ENCODE measurements at regions not wholly inside any gene's neighbourhood (a gene's known extent, or its start where the extent isn't known, plus 50 kb on each side); places are given as distances from the start of the nearest gene placed in this dataset.

DNA sequence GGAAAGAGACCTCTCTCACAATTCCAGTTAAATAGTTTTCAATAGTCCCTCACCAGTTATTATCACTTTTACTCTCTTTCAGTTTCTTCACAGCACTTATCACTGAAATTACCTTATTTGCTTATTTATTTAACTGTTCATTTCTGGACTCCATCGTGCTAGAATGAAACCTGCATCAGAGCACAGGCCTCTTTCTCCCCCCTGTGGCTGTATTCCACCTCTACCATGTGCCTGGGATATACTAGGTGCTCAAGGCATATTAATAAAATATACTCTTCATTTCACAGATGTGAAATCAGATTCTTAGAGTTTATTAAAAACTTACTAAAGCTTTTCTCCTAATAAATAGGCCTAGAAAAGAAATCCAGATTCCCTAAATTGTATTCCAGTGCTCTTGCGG is 308.9 kb upstream of the MON1B start:
- no peak overlapping the region for H3K27ac ChIP-seq (ENCODE audit: low read depth, low read length)
- H3K79me2 ChIP-seq (ENCODE audit: insufficient read depth, low read length): no peaks in the 10 kb centered on the region
- DNase-seq (ENCODE audit: low read depth) (no peak), FAIRE-seq (no peak)
- no peaks in the 10 kb centered on the region for H3K9me3 ChIP-seq (ENCODE audit: insufficient read depth, low read depth, low read length)
- no peaks in the 10 kb centered on the region for H4K20me1 ChIP-seq (ENCODE audit: insufficient read depth, low read length)
- no peak overlapping the region for H3K4me2 ChIP-seq (ENCODE audit: low read length)
- H3K36me3 ChIP-seq (ENCODE audit: insufficient read depth, low read length): no peaks in the 10 kb centered on the region
- H3K27me3 ChIP-seq (ENCODE audit: insufficient read depth, low read length): no peaks in the 10 kb centered on the region
- TF ChIP-seq, protein P1, sequence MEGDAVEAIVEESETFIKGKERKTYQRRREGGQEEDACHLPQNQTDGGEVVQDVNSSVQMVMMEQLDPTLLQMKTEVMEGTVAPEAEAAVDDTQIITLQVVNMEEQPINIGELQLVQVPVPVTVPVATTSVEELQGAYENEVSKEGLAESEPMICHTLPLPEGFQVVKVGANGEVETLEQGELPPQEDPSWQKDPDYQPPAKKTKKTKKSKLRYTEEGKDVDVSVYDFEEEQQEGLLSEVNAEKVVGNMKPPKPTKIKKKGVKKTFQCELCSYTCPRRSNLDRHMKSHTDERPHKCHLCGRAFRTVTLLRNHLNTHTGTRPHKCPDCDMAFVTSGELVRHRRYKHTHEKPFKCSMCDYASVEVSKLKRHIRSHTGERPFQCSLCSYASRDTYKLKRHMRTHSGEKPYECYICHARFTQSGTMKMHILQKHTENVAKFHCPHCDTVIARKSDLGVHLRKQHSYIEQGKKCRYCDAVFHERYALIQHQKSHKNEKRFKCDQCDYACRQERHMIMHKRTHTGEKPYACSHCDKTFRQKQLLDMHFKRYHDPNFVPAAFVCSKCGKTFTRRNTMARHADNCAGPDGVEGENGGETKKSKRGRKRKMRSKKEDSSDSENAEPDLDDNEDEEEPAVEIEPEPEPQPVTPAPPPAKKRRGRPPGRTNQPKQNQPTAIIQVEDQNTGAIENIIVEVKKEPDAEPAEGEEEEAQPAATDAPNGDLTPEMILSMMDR (IDR thresholded peaks at IDR 0.05; ENCODE audit: insufficient read depth, low read depth, low read length): no peak
- no peak for TF ChIP-seq EZH2 (IDR thresholded peaks at IDR 0.05; ENCODE audit: insufficient read depth, low read length)
- H3K4me1 ChIP-seq (ENCODE audit: insufficient read depth, low read length): no peaks in the 10 kb centered on the region
- no peak overlapping the region for H3K9ac ChIP-seq (ENCODE audit: low read length)
- Mint-ChIP-seq H3K36me3 (ENCODE audit: low read depth, unreplicated experiment) (no peaks in the 10 kb centered on the region), H3K27me3 (ENCODE audit: low read depth, unreplicated experiment) (no peaks in the 10 kb centered on the region), H3K9me3 (ENCODE audit: unreplicated experiment) (no peaks in the 10 kb centered on the region), H3K4me1 (ENCODE audit: low read depth, unreplicated experiment) (no peaks in the 10 kb centered on the region), H3K4me3 (ENCODE audit: unreplicated experiment) (no peak overlapping the region), H3K27ac (ENCODE audit: unreplicated experiment) (no peak overlapping the region)
- no peak overlapping the region for H3K4me3 ChIP-seq (ENCODE audit: insufficient read depth, low read depth, low read length)
- no peak overlapping the region for H2AFZ ChIP-seq (ENCODE audit: low read depth, low read length)

DNA sequence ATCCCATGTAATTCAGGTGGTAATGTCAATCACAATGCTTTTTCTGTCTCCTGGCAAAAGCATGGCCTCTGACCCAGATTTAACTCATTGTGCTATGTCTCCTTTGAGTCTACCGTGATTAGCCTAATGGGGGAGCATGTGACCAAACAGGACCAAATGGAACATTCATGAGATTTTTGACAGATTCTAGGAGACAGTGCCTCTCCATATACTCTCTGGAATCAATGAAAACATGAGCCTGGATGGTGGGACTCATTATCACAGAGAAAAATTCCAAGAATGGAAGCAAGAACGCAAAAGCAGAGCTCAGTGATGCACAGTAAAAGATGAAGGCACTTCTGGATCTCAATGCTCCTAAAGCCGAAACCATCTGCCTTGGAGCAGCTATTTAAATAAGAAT is 307.9 kb upstream of the MON1B start:
- Histone ChIP-seq H3K9me3 (ENCODE audit: insufficient read depth, low read depth, low read length) (no peaks in the 10 kb centered on the region), H3K4me3 (ENCODE audit: insufficient read depth, low read depth, low read length) (no peak overlapping the region), H2AFZ (ENCODE audit: low read depth, low read length) (no peak overlapping the region), H3K79me2 (ENCODE audit: insufficient read depth, low read length) (no peaks in the 10 kb centered on the region), H3K9ac (ENCODE audit: low read length) (no peak overlapping the region), H3K36me3 (ENCODE audit: insufficient read depth, low read length) (no peaks in the 10 kb centered on the region), H3K4me1 (ENCODE audit: insufficient read depth, low read length) (no peaks in the 10 kb centered on the region), H4K20me1 (ENCODE audit: insufficient read depth, low read length) (no peaks in the 10 kb centered on the region), H3K4me2 (ENCODE audit: low read length) (no peak overlapping the region), H3K27me3 (ENCODE audit: insufficient read depth, low read length) (no peaks in the 10 kb centered on the region), H3K27ac (ENCODE audit: low read depth, low read length) (no peak overlapping the region)
- H3K36me3 Mint-ChIP-seq (ENCODE audit: low read depth, unreplicated experiment): no peaks in the 10 kb centered on the region
- TF ChIP-seq, protein P1 (IDR thresholded peaks at IDR 0.05; ENCODE audit: insufficient read depth, low read depth, low read length): no peak
- no peak for TF ChIP-seq EZH2 (IDR thresholded peaks at IDR 0.05; ENCODE audit: insufficient read depth, low read length)
- no peaks in the 10 kb centered on the region for H3K4me1 Mint-ChIP-seq (ENCODE audit: low read depth, unreplicated experiment)
- no peak overlapping the region for H3K4me3 Mint-ChIP-seq (ENCODE audit: unreplicated experiment)
- no peak for FAIRE-seq
- no peaks in the 10 kb centered on the region for H3K9me3 Mint-ChIP-seq (ENCODE audit: unreplicated experiment)
- no peak overlapping the region for H3K27ac Mint-ChIP-seq (ENCODE audit: unreplicated experiment)
- no peak for DNase-seq (ENCODE audit: low read depth)
- no peaks in the 10 kb centered on the region for H3K27me3 Mint-ChIP-seq (ENCODE audit: low read depth, unreplicated experiment)

DNA sequence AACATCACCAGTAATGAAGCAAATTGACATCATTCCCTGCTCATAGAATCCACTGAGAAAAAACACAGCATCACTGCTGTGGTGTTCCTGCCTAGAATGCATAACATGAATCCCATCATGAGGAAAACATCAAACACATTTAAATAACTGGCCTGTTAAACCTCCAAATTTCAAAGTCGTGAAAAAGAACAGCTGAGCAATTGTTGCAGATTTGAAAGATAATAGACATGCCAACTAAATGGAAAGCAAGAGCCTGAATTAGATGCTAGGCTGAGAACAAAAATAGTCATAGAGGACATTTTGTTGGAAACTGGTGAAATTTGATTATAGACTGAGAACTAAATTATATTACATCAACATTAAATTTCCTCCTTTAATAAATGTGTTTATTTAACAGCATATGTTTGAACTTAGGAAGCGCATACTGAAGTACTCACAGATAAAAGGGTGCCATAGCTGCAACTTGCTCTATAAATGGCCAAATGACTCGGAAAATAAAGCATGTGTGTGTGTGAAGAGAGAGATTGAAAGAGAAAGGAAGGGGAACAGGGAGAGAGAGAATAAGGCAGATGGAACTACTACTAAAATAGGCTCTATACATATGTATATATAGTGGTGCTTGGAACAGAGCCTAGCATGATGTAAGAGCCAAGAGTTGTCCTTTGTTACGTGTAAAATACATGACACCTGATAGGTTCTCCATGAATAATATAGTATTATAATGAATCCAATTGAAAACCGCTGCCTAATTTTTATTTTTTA is 305.0 kb upstream of the MON1B start:
- Histone ChIP-seq H4K20me1 (ENCODE audit: insufficient read depth, low read length) (no peaks in the 10 kb centered on the region), H3K4me3 (ENCODE audit: insufficient read depth, low read depth, low read length) (no peak overlapping the region), H3K4me2 (ENCODE audit: low read length) (no peak overlapping the region), H3K36me3 (ENCODE audit: insufficient read depth, low read length) (no peaks in the 10 kb centered on the region), H3K4me1 (ENCODE audit: insufficient read depth, low read length) (no peaks in the 10 kb centered on the region), H3K79me2 (ENCODE audit: insufficient read depth, low read length) (no peaks in the 10 kb centered on the region), H3K9me3 (ENCODE audit: insufficient read depth, low read depth, low read length) (no peaks in the 10 kb centered on the region), H3K27ac (ENCODE audit: low read depth, low read length) (no peak overlapping the region), H3K27me3 (ENCODE audit: insufficient read depth, low read length) (no peaks in the 10 kb centered on the region), H3K9ac (ENCODE audit: low read length) (no peak overlapping the region), H2AFZ (ENCODE audit: low read depth, low read length) (no peak overlapping the region)
- Mint-ChIP-seq H3K27me3 (ENCODE audit: low read depth, unreplicated experiment) (no peaks in the 10 kb centered on the region), H3K4me3 (ENCODE audit: unreplicated experiment) (no peak overlapping the region), H3K9me3 (ENCODE audit: unreplicated experiment) (no peaks in the 10 kb centered on the region), H3K36me3 (ENCODE audit: low read depth, unreplicated experiment) (no peaks in the 10 kb centered on the region), H3K4me1 (ENCODE audit: low read depth, unreplicated experiment) (no peaks in the 10 kb centered on the region), H3K27ac (ENCODE audit: unreplicated experiment) (no peak overlapping the region)
- no peak for FAIRE-seq
- TF ChIP-seq, protein P1 (IDR thresholded peaks at IDR 0.05; ENCODE audit: insufficient read depth, low read depth, low read length): no peak
- TF ChIP-seq EZH2 (IDR thresholded peaks at IDR 0.05; ENCODE audit: insufficient read depth, low read length): no peak
- DNase-seq (ENCODE audit: low read depth): no peak

All from astrocyte (in vitro differentiated cells and primary cell).